GM12878 (cell line): ENCODE measurements at regions not wholly inside any gene's neighbourhood (a gene's known extent, or its start where the extent isn't known, plus 50 kb on each side); places are given as distances from the start of the nearest gene placed in this dataset.

Source experiments
- ATAC-seq: fragments of 200-7000 bp; cut with Tn5 transposase; 3 replicates; pipeline ENCODE4 v1.9.1; 2020; ENCODE audit warnings: mild to moderate bottlenecking, moderate library complexity
- BruUV-seq: library from RNA; stranded (reverse); fragments of 400-500 nt; replicated peaks from 2 replicates; lab custom pipeline; 2021; lab: Mats Ljungman, UMichigan
- CTCF ChIA-PET: fragments of 300-600 bp; sonication (Branson Sonifier 250); formaldehyde crosslinking; extraction: SDS; loops from one replicate; lab custom pipeline; 2021; ENCODE audit warnings: inconsistent platforms; lab: Yijun Ruan, JAX
- POLR2A ChIA-PET: fragments of 350-600 bp; formaldehyde crosslinking; extraction: SDS; loops from one replicate; lab custom pipeline; 2021; ENCODE audit warnings: inconsistent platforms; lab: Charles Lee
- RAD21 ChIA-PET: fragments of 300-600 bp; sonication (Branson Sonifier 250); formaldehyde crosslinking; loops from one replicate; lab custom pipeline; 2023; ENCODE audit warnings: antibody characterized with exemption; ENCODE audit not compliant: unreplicated experiment; lab: Charles Lee
- SMC1A ChIA-PET: fragments of 300-600 bp; sonication (Branson Sonifier 250); formaldehyde crosslinking; loops from one replicate; lab custom pipeline; 2023; ENCODE audit not compliant: unreplicated experiment, uncharacterized antibody; lab: Charles Lee
- DNase-seq: peaks from one replicate; pipeline ENCODE4 v3.0.0-alpha.2; 2011; ENCODE audit warnings: low read depth, low spot score
- FAIRE-seq: peaks from 3 replicates; lab custom pipeline; 2011; peaks lifted over from hg19 to GRCh38; lab: Jason Lieb, UNC
- H2AFZ ChIP-seq: 2 replicates; pipeline ENCODE4 v1.6.0; 2011; ENCODE audit warnings: low read depth, low read length, control low read depth; ENCODE audit not compliant: control insufficient read depth
- H3K27ac ChIP-seq: 2 replicates; pipeline ENCODE4 v1.5.1; 2011; ENCODE audit warnings: control low read depth; ENCODE audit not compliant: control insufficient read depth, insufficient read depth
- H3K27me3 ChIP-seq, 2 experiments: replicated peaks in 1 of 2; 2 replicates each; pipeline versions ENCODE4 v1.6.0 to v1.6.1; 2011; ENCODE audit warnings: low read length in 1 of 2; ENCODE audit not compliant: control insufficient read depth in 2 of 2, insufficient read depth in 2 of 2
- H3K36me3 ChIP-seq, 2 experiments: 2 replicates each; pipeline ENCODE4 v1.5.1; 2011; ENCODE audit warnings: low read length in 1 of 2; ENCODE audit not compliant: control insufficient read depth in 2 of 2, insufficient read depth in 2 of 2
- H3K4me1 ChIP-seq: 2 replicates; pipeline ENCODE4 v1.6.1; 2011; ENCODE audit warnings: mild to moderate bottlenecking, low read length, moderate library complexity, mixed read lengths; ENCODE audit not compliant: control insufficient read depth, insufficient read depth
- H3K4me2 ChIP-seq: 2 replicates; pipeline ENCODE4 v1.6.0; 2011; ENCODE audit warnings: control low read depth; ENCODE audit not compliant: control insufficient read depth, insufficient read depth
- H3K4me3 ChIP-seq: fragments of 200-600 bp; sonication (generic); 2 replicates; pipeline ENCODE4 v1.5.1; 2016
- H3K79me2 ChIP-seq: 2 replicates; pipeline ENCODE4 v1.6.0; 2011; ENCODE audit warnings: low read length; ENCODE audit not compliant: control insufficient read depth, insufficient read depth
- H3K9ac ChIP-seq: 2 replicates; pipeline ENCODE4 v1.8.0; 2011; ENCODE audit warnings: low read length, control low read depth, mixed read lengths; ENCODE audit not compliant: control insufficient read depth, insufficient read depth
- H3K9me3 ChIP-seq: replicated peaks from 3 replicates; pipeline ENCODE4 v1.5.1; 2011; ENCODE audit warnings: mild to moderate bottlenecking, low read length; ENCODE audit not compliant: control insufficient read depth, insufficient read depth
- H4K20me1 ChIP-seq: 2 replicates; pipeline ENCODE4 v1.6.0; 2011; ENCODE audit not compliant: control insufficient read depth, insufficient read depth
- CREB1 ChIP-seq: IDR thresholded peaks from 2 replicates; pipeline ENCODE4 v1.6.1; 2012; ENCODE audit warnings: low read depth, mild to moderate bottlenecking, inconsistent platforms
- DPF2 ChIP-seq: fragments of 450-650 bp; IDR thresholded peaks from 2 replicates; pipeline ENCODE4 v1.6.1; 2017; ENCODE audit warnings: mild to moderate bottlenecking
- HCFC1 ChIP-seq: fragments of 150-350 bp; IDR thresholded peaks from 2 replicates; pipeline ENCODE4 v1.6.1; 2014; ENCODE audit warnings: low read length
- MXI1 ChIP-seq: fragments of 150-350 bp; IDR thresholded peaks from 2 replicates; pipeline ENCODE4 v1.6.1; 2011; ENCODE audit warnings: low read depth, mild to moderate bottlenecking, inconsistent platforms, low read length, improper control_type of control experiment
- NR2C1 ChIP-seq: fragments of 450-650 bp; IDR thresholded peaks from 2 replicates; pipeline ENCODE4 v1.6.1; 2017; ENCODE audit warnings: antibody characterized with exemption, mild to moderate bottlenecking, moderate library complexity
- NR2C2 ChIP-seq: IDR thresholded peaks from 2 replicates; pipeline ENCODE4 v1.6.1; 2011; ENCODE audit warnings: borderline replicate concordance, low read depth; ENCODE audit not compliant: control insufficient read depth, insufficient read length
- PAX8 ChIP-seq: fragments of 450-650 bp; IDR thresholded peaks from 2 replicates; pipeline ENCODE4 v1.6.1; 2017; ENCODE audit warnings: mild to moderate bottlenecking, moderate library complexity
- RELA ChIP-seq: fragments of 450-650 bp; IDR thresholded peaks from 2 replicates; pipeline ENCODE4 v1.8.0; 2014; ENCODE audit warnings: borderline replicate concordance; ENCODE audit not compliant: partially characterized antibody
- SMAD5 ChIP-seq: IDR thresholded peaks from 2 replicates; pipeline ENCODE4 v1.6.1; 2016; ENCODE audit warnings: antibody characterized with exemption, low read depth
- WGBS: methylation state at CpG from one replicate; pipeline ENCODE4 v1.1.6; 2016; ENCODE audit warnings: low lambda C conversion rate; ENCODE audit not compliant: insufficient replicate concordance, insufficient coverage; ENCODE audit errors: missing lambda C conversion rate; 5-methylcytosine and 5-hydroxymethylcytosine counted together
- in situ Hi-C: fragments of 300-500 bp; cut with MboI; formaldehyde crosslinking; loops from 9 replicates; pipeline ENCODE4 v1.14.3; 2018; ENCODE audit warnings: mixed read lengths
- intact Hi-C: fragments of 100-400 bp; cut with micrococcal nuclease; formaldehyde crosslinking; loops from one replicate; pipeline ENCODE4 v1.14.2; 2022; ENCODE audit not compliant: unreplicated experiment
- TF ChIP-seq, protein P1 (sequence below): IDR thresholded peaks from 2 replicates; pipeline ENCODE4 v1.6.1; 2012; ENCODE audit warnings: mild to moderate bottlenecking, low read depth, low read length
- TF ChIP-seq, protein P2 (sequence below): fragments of 450-650 bp; formaldehyde crosslinking; IDR thresholded peaks from 2 replicates; pipeline ENCODE4 v1.5.0; 2022; ENCODE audit warnings: mild to moderate bottlenecking, missing genetic modification characterization

DNA sequence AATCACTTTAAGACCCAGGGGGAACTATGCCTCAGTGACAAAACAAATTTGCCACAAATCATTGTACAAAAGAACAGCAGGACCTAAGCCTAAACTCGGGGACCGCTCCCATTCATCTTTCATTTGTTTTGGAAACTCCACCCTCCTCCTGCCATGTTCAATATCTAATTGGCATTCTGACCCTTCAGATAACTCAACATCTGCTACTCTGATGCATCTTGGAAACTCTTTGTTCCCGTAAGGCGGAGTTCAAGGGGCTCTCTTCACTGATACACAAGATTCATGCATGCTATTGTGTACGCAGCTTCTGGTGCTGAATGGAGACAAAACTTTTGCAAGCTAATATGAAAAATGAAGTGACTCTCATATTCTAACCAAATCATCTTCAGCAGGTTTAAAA, 187.6 kb downstream of the ZFP64 start:
- ChIA-PET RAD21 (no interaction called here), POLR2A (no interaction called here), SMC1A (no interaction called here), CTCF (no interaction called here)
- ATAC-seq (no peak), FAIRE-seq (no peak), DNase-seq (no peak)
- Histone ChIP-seq H3K9me3 (no peaks in the 10 kb centered on the region), H3K9ac (no peak overlapping the region), H4K20me1 (no peaks in the 10 kb centered on the region), H3K4me3 (no peak overlapping the region), H3K4me2 (no peak overlapping the region), H2AFZ (no peak overlapping the region), H3K27ac (no peak overlapping the region), H3K27me3 (no peaks in the 10 kb centered on the region), H3K4me1 (no peaks in the 10 kb centered on the region), H3K79me2 (no peaks in the 10 kb centered on the region), H3K36me3 (no peaks in the 10 kb centered on the region)
- intact Hi-C loops = no loop called here
- TF ChIP-seq NR2C2 (no peak), RELA (no peak), SMAD5 (no peak), MXI1 (no peak), CREB1 (no peak), PAX8 (no peak), HCFC1 (no peak), NR2C1 (no peak), DPF2 (no peak)
- TF ChIP-seq, protein P1, sequence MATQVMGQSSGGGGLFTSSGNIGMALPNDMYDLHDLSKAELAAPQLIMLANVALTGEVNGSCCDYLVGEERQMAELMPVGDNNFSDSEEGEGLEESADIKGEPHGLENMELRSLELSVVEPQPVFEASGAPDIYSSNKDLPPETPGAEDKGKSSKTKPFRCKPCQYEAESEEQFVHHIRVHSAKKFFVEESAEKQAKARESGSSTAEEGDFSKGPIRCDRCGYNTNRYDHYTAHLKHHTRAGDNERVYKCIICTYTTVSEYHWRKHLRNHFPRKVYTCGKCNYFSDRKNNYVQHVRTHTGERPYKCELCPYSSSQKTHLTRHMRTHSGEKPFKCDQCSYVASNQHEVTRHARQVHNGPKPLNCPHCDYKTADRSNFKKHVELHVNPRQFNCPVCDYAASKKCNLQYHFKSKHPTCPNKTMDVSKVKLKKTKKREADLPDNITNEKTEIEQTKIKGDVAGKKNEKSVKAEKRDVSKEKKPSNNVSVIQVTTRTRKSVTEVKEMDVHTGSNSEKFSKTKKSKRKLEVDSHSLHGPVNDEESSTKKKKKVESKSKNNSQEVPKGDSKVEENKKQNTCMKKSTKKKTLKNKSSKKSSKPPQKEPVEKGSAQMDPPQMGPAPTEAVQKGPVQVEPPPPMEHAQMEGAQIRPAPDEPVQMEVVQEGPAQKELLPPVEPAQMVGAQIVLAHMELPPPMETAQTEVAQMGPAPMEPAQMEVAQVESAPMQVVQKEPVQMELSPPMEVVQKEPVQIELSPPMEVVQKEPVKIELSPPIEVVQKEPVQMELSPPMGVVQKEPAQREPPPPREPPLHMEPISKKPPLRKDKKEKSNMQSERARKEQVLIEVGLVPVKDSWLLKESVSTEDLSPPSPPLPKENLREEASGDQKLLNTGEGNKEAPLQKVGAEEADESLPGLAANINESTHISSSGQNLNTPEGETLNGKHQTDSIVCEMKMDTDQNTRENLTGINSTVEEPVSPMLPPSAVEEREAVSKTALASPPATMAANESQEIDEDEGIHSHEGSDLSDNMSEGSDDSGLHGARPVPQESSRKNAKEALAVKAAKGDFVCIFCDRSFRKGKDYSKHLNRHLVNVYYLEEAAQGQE = no peak
- TF ChIP-seq, protein P2, sequence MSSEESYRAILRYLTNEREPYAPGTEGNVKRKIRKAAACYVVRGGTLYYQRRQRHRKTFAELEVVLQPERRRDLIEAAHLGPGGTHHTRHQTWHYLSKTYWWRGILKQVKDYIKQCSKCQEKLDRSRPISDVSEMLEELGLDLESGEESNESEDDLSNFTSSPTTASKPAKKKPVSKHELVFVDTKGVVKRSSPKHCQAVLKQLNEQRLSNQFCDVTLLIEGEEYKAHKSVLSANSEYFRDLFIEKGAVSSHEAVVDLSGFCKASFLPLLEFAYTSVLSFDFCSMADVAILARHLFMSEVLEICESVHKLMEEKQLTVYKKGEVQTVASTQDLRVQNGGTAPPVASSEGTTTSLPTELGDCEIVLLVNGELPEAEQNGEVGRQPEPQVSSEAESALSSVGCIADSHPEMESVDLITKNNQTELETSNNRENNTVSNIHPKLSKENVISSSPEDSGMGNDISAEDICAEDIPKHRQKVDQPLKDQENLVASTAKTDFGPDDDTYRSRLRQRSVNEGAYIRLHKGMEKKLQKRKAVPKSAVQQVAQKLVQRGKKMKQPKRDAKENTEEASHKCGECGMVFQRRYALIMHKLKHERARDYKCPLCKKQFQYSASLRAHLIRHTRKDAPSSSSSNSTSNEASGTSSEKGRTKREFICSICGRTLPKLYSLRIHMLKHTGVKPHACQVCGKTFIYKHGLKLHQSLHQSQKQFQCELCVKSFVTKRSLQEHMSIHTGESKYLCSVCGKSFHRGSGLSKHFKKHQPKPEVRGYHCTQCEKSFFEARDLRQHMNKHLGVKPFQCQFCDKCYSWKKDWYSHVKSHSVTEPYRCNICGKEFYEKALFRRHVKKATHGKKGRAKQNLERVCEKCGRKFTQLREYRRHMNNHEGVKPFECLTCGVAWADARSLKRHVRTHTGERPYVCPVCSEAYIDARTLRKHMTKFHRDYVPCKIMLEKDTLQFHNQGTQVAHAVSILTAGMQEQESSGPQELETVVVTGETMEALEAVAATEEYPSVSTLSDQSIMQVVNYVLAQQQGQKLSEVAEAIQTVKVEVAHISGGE = no peak
- BruUV-seq = no TSS peak
- 65% methylated on average over 5 of the region's 5 CpGs for WGBS
- in situ Hi-C loops = no loop called here
